Sigmoid colon (tissue), 4 donors: ENCODE measurements at regions not wholly inside any gene's neighbourhood (a gene's known extent, or its start where the extent isn't known, plus 50 kb on each side); places are given as distances from the start of the nearest gene placed in this dataset.

Experiments used
- EP300 ChIP-seq, 4 donors: sonication (generic); formaldehyde crosslinking; IDR thresholded peaks; one replicate each; pipeline ENCODE4 v1.6.1; 2017; ENCODE audit warnings: antibody characterized with exemption in 4 of 4
- POLR2AphosphoS5 ChIP-seq, 4 donors: sonication (generic); formaldehyde crosslinking; IDR thresholded peaks; one replicate each; pipeline ENCODE4 v1.6.1; 2017; ENCODE audit warnings: antibody characterized with exemption in 4 of 4
- TF ChIP-seq, protein P1 (sequence below), 4 experiments: fragments of 450-650 bp in 3 of 4; fragments of 200-600 bp in 1 of 4; IDR thresholded peaks; one replicate each; pipeline ENCODE4 v1.5.1; 2016 to 2019; ENCODE audit warnings: antibody characterized with exemption in 4 of 4, mild to moderate bottlenecking in 3 of 4, moderate library complexity in 2 of 4

DNA sequence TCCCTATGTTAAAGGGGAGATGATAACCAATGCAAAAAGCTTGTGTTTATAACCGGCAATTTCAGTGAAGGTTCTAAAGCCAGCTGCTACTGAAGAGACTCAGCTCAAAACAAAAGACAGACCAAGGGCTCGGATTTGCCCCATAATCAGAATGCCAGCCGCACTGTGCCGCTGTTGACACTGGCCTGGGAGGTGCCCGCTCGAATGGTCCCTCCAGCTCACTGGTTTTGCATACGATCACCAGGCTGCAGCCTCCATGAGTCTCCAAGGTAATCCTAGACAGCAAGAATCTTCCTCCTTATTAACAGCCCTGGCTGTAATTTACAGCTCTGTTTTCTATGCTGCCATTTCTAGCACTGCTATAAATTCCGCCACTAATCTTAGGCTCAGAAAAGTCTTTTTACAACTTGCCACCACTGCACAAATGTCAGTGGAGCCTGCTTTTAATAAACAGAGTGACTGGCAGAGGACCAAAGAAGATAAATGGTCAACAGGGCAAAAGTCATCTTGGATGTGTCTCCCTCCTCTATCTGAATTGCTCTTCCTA, 155.7 kb upstream of the SH3BP4 start:
- no peak for TF ChIP-seq EP300 (IDR thresholded peaks at IDR 0.05)
- TF ChIP-seq, protein P1, sequence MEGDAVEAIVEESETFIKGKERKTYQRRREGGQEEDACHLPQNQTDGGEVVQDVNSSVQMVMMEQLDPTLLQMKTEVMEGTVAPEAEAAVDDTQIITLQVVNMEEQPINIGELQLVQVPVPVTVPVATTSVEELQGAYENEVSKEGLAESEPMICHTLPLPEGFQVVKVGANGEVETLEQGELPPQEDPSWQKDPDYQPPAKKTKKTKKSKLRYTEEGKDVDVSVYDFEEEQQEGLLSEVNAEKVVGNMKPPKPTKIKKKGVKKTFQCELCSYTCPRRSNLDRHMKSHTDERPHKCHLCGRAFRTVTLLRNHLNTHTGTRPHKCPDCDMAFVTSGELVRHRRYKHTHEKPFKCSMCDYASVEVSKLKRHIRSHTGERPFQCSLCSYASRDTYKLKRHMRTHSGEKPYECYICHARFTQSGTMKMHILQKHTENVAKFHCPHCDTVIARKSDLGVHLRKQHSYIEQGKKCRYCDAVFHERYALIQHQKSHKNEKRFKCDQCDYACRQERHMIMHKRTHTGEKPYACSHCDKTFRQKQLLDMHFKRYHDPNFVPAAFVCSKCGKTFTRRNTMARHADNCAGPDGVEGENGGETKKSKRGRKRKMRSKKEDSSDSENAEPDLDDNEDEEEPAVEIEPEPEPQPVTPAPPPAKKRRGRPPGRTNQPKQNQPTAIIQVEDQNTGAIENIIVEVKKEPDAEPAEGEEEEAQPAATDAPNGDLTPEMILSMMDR (IDR thresholded peaks at IDR 0.05): no peak
- no peak for TF ChIP-seq POLR2AphosphoS5 (IDR thresholded peaks at IDR 0.05)
